Adrenal gland (tissue), 9 donors: ENCODE measurements at regions not wholly inside any gene's neighbourhood (a gene's known extent, or its start where the extent isn't known, plus 50 kb on each side); places are given as distances from the start of the nearest gene placed in this dataset.
A peak's percentile ranks its signal among the peaks of the same experiment; 100 is the strongest.

ENCODE experiments used
- DNase-seq, 7 donors: peaks; one replicate each; pipeline ENCODE4 v3.0.0-alpha.2; 2019 to 2020
- H3K27ac ChIP-seq, 5 donors: fragments of 200-600 bp; sonication (generic) in 4 of 5; 1 replicate in 3 of 5; 2 replicates in 2 of 5; pipeline versions ENCODE4 v1.5.1 to v1.8.0; 2016 to 2020; ENCODE audit warnings: mild to moderate bottlenecking in 1 of 5
- H3K27me3 ChIP-seq: fragments of 200-600 bp; 2 replicates; pipeline ENCODE4 v1.8.0; 2021
- H3K36me3 ChIP-seq, 2 donors: fragments of 200-600 bp; replicated peaks in 1 of 2; 1 replicate in 1 of 2; 2 replicates in 1 of 2; pipeline versions ENCODE4 v1.5.1 to v1.8.0; 2018 to 2022
- H3K4me1 ChIP-seq, 2 donors: fragments of 200-600 bp; replicated peaks in 1 of 2; 1 replicate in 1 of 2; 2 replicates in 1 of 2; pipeline versions ENCODE4 v1.5.1 to v1.8.0; 2018 to 2021
- H3K4me3 ChIP-seq, 4 donors: fragments of 200-600 bp; sonication (generic) in 3 of 4; one replicate each; pipeline ENCODE4 v1.5.1; 2016 to 2018
- H3K9me3 ChIP-seq, 3 donors: fragments of 200-600 bp; sonication (generic) in 1 of 3; replicated peaks in 1 of 3; 1 replicate in 2 of 3; 2 replicates in 1 of 3; pipeline versions ENCODE4 v1.5.1 to v1.8.0; 2016 to 2021
- POLR2A ChIP-seq, 2 donors: fragments of 450-650 bp; IDR thresholded peaks; one replicate each; pipeline ENCODE4 v1.6.1; 2017; ENCODE audit warnings: antibody characterized with exemption in 2 of 2, mild to moderate bottlenecking in 2 of 2, moderate library complexity in 1 of 2
- WGBS, 4 donors: extraction: QIAGEN DNeasy Blood & Tissue Kit in 2 of 4; methylation state at CpG; one replicate each; pipeline versions ENCODE4 v1.1.5 to v1.1.7; 2013 to 2017; 5-methylcytosine and 5-hydroxymethylcytosine counted together
- intact Hi-C, 2 donors: fragments of 100-400 bp; cut with DNase I; formaldehyde crosslinking; loops; one replicate each; pipeline versions ENCODE4 v1.14.1 to v1.15.0; 2022 to 2023
- TF ChIP-seq, protein P1 (sequence below), 6 experiments: fragments of 450-650 bp in 4 of 6; fragments of 200-600 bp in 2 of 6; sonication (generic) in 1 of 6; IDR thresholded peaks; 1 replicate in 5 of 6; 2 replicates in 1 of 6; pipeline versions ENCODE4 v1.5.1 to v1.8.0; 2016 to 2021; ENCODE audit warnings: antibody characterized with exemption in 6 of 6, mild to moderate bottlenecking in 2 of 6, moderate library complexity in 1 of 6
- donor health status: healthy with polysubstance abuse.
- donor health status: Bipolar disorder and iron deficiency.
- donor health status: DM: yes; HTN: yes; CAD: no.
- donor health status: DM: no; HTN: no; CAD: no.
- donor health status: DM: no; HTN: no; CAD: no.

DNA sequence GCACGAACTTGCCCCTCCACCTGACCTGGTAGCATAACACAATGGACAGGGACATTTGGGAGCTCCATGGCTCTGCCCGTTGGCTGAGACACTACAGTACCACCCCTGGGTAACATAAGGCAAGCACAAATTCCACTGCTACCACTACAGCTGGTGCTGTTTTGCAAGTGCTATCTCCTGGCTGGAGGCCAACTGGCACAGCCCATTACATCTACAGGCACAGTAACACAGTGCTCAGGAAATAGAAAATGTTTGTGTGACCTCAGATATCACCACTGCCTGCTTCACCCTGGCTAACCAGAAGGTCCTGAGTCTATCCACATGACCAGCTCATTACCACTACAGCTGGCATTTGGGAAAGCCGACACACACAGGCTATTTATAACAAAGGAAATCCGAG, 631.1 kb upstream of the MBL2 start:
- Histone ChIP-seq H3K27ac (no peak overlapping the region), H3K9me3 (no peaks in the 10 kb centered on the region), H3K27me3 (no peaks in the 10 kb centered on the region), H3K36me3 (no peaks in the 10 kb centered on the region), H3K4me3 (no peak overlapping the region), H3K4me1 (no peaks in the 10 kb centered on the region)
- 25 to 44% (median 40%) methylated on average over 2 to 4 of the region's 4 CpGs; no CpG with 5 or more reads in 1 of the 4 donors for WGBS, 4 donors
- DNase-seq = peak in 5 of 7 donors; percentile 15 to 77 (median 41)
- no peak for TF ChIP-seq POLR2A (IDR thresholded peaks at IDR 0.05)
- TF ChIP-seq, protein P1, sequence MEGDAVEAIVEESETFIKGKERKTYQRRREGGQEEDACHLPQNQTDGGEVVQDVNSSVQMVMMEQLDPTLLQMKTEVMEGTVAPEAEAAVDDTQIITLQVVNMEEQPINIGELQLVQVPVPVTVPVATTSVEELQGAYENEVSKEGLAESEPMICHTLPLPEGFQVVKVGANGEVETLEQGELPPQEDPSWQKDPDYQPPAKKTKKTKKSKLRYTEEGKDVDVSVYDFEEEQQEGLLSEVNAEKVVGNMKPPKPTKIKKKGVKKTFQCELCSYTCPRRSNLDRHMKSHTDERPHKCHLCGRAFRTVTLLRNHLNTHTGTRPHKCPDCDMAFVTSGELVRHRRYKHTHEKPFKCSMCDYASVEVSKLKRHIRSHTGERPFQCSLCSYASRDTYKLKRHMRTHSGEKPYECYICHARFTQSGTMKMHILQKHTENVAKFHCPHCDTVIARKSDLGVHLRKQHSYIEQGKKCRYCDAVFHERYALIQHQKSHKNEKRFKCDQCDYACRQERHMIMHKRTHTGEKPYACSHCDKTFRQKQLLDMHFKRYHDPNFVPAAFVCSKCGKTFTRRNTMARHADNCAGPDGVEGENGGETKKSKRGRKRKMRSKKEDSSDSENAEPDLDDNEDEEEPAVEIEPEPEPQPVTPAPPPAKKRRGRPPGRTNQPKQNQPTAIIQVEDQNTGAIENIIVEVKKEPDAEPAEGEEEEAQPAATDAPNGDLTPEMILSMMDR (IDR thresholded peaks at IDR 0.05) = no peak
- intact Hi-C loops = no loop called here

- H3K36me3 ChIP-seq = no peaks in the 10 kb centered on the region
- no peaks in the 10 kb centered on the region for H3K27me3 ChIP-seq
- 61 to 70% (median 67%) methylated on average over 3 of the region's 3 CpGs for WGBS, 4 donors
- H3K4me1 ChIP-seq = no peaks in the 10 kb centered on the region
- intact Hi-C loops = no loop called here
- H3K4me3 ChIP-seq = no peak overlapping the region
- no peak overlapping the region for H3K27ac ChIP-seq
- no peak for DNase-seq
- no peaks in the 10 kb centered on the region for H3K9me3 ChIP-seq
- TF ChIP-seq, protein P1 (IDR thresholded peaks at IDR 0.05) = no peak
- no peak for TF ChIP-seq POLR2A (IDR thresholded peaks at IDR 0.05)
These were observed 630.0 kb upstream of the MBL2 start for GRCh38 chr10:53402594-53402993.

DNA sequence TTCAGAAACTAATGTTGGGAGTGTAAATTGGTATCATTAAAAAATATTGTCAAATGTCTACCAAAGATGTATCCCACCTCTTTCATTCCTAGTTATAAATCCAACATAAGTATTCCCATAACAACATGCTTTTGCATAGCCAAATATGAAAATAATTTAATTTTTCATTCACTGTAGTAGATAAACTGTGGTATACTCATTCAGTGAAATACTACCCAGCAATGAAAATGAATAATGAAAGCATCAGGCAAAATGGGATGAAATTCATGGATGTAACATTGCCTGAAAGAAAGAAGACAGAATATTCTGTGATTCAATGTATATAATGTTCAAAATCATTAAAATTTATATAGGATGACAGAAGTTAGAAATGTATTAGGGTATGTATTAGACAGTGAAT, 629.0 kb upstream of the MBL2 start:
- intact Hi-C loops = no loop called here

DNA sequence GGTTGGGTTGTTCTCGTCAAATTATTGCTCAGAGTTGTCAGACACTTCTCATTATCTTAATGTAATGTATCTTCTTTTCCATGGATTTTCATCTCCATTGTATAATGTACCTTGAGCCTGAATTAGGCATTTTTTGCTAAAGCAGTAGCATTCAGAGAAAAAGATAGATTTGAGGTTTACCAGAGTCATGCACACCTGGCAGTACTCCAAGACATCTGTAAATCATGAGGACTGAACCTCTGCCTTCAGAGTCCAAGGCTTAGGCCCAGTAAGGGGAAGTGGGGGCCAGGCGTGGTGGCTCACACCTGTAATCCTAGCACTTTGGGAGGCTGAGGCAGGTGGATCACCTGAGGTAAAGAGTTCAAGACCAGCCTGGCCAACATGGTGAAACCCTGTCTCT, 624.3 kb upstream of the MBL2 start:
- no peak overlapping the region for H3K4me3 ChIP-seq
- WGBS, 4 donors = 48 to 72% (median 68%) methylated on average over 2 of the region's 2 CpGs
- no peaks in the 10 kb centered on the region for H3K4me1 ChIP-seq
- H3K9me3 ChIP-seq = no peaks in the 10 kb centered on the region
- no peaks in the 10 kb centered on the region for H3K36me3 ChIP-seq
- no peak for TF ChIP-seq POLR2A (IDR thresholded peaks at IDR 0.05)
- TF ChIP-seq, protein P1 (IDR thresholded peaks at IDR 0.05) = no peak
- intact Hi-C loops = no loop called here
- no peak overlapping the region for H3K27ac ChIP-seq
- no peaks in the 10 kb centered on the region for H3K27me3 ChIP-seq
- DNase-seq = no peak

More for the DNA sequence above, 629.0 kb upstream of the MBL2 start:
- no peak for DNase-seq
- H3K27ac ChIP-seq = no peak overlapping the region
- H3K9me3 ChIP-seq = no peaks in the 10 kb centered on the region
- no peak for TF ChIP-seq POLR2A (IDR thresholded peaks at IDR 0.05)
- TF ChIP-seq, protein P1 (IDR thresholded peaks at IDR 0.05) = no peak
- no peak overlapping the region for H3K4me3 ChIP-seq
- no peaks in the 10 kb centered on the region for H3K27me3 ChIP-seq
- no peaks in the 10 kb centered on the region for H3K4me1 ChIP-seq
- H3K36me3 ChIP-seq = no peaks in the 10 kb centered on the region
